Nephron progenitor cell (in vitro differentiated cells): ENCODE measurements at regions not wholly inside any gene's neighbourhood (a gene's known extent, or its start where the extent isn't known, plus 50 kb on each side); places are given as distances from the start of the nearest gene placed in this dataset.

Experiments used
- DNase-seq: peaks from one replicate; pipeline ENCODE4 v3.0.0; 2021
- H3K27ac Mint-ChIP-seq: 2 replicates; pipeline ENCODE4 v1.8.0; 2021; ENCODE audit warnings: mild to moderate bottlenecking, moderate library complexity, mixed read lengths
- H3K27me3 Mint-ChIP-seq: 2 replicates; pipeline ENCODE4 v1.8.0; 2021; ENCODE audit warnings: mild to moderate bottlenecking, low read depth, mixed read lengths; ENCODE audit not compliant: poor library complexity
- H3K36me3 Mint-ChIP-seq: 2 replicates; pipeline ENCODE4 v1.8.0; 2021; ENCODE audit warnings: low read depth, mixed read lengths
- H3K4me1 Mint-ChIP-seq: 2 replicates; pipeline ENCODE4 v1.8.0; 2021; ENCODE audit warnings: mixed read lengths
- H3K4me3 Mint-ChIP-seq: 2 replicates; pipeline ENCODE4 v1.8.0; 2021; ENCODE audit warnings: mild to moderate bottlenecking, moderate library complexity, mixed read lengths
- H3K9me3 Mint-ChIP-seq: 2 replicates; pipeline ENCODE4 v1.8.0; 2021; ENCODE audit warnings: mild to moderate bottlenecking, moderate library complexity, mixed read lengths
- CTCF ChIP-seq: fragments of 200-600 bp; sonication (generic); IDR thresholded peaks from 2 replicates; pipeline ENCODE4 v1.5.0; 2021; ENCODE audit warnings: antibody characterized with exemption

- Mint-ChIP-seq H3K4me3 (no peak overlapping the region), H3K36me3 (no peaks in the 10 kb centered on the region), H3K4me1 (peaks cover 79% of the 10 kb centered on the region), H3K27ac (peak overlapping the region; percentile 91), H3K27me3 (peaks cover 2% of the 10 kb centered on the region), H3K9me3 (no peaks in the 10 kb centered on the region)
- DNase-seq = no peak
- TF ChIP-seq CTCF = no peak
Measured at GRCh38 chr1:228810395-228810758, 75.1 kb downstream of the RHOU start.

GRCh38 chr1:228810878-228811711 lies 75.8 kb downstream of the RHOU start:
- no peak for DNase-seq
- H3K27ac Mint-ChIP-seq = peak overlapping the region; percentile 89
- H3K9me3 Mint-ChIP-seq = no peaks in the 10 kb centered on the region
- peak overlapping the region; percentile 10 for H3K4me3 Mint-ChIP-seq
- peaks cover 2% of the 10 kb centered on the region for H3K27me3 Mint-ChIP-seq
- peaks cover 76% of the 10 kb centered on the region for H3K4me1 Mint-ChIP-seq
- H3K36me3 Mint-ChIP-seq = no peaks in the 10 kb centered on the region
- TF ChIP-seq CTCF = no peak

GRCh38 chr1:228811712-228812305 lies 76.5 kb downstream of the RHOU start:
- Mint-ChIP-seq H3K4me3 (peak overlapping the region; percentile 10), H3K36me3 (no peaks in the 10 kb centered on the region), H3K27ac (peak overlapping the region; percentile 89), H3K4me1 (peaks cover 75% of the 10 kb centered on the region), H3K27me3 (peaks cover 2% of the 10 kb centered on the region), H3K9me3 (no peaks in the 10 kb centered on the region)
- TF ChIP-seq CTCF = no peak
- DNase-seq = peak; percentile 26

- Mint-ChIP-seq H3K4me1 (peaks cover 74% of the 10 kb centered on the region), H3K36me3 (no peaks in the 10 kb centered on the region), H3K9me3 (no peaks in the 10 kb centered on the region), H3K27ac (no peak overlapping the region), H3K4me3 (no peak overlapping the region), H3K27me3 (no peaks in the 10 kb centered on the region)
- DNase-seq = no peak
- no peak for TF ChIP-seq CTCF
Measured at GRCh38 chr1:228812961-228813360, 77.7 kb downstream of the RHOU start.

GRCh38 chr1:228814176-228814575 lies 78.9 kb downstream of the RHOU start:
- no peaks in the 10 kb centered on the region for H3K9me3 Mint-ChIP-seq
- peak overlapping the region; percentile 64 for H3K27ac Mint-ChIP-seq
- no peaks in the 10 kb centered on the region for H3K27me3 Mint-ChIP-seq
- H3K4me3 Mint-ChIP-seq = no peak overlapping the region
- H3K4me1 Mint-ChIP-seq = peaks cover 71% of the 10 kb centered on the region
- H3K36me3 Mint-ChIP-seq = no peaks in the 10 kb centered on the region
- no peak for TF ChIP-seq CTCF
- no peak for DNase-seq

GRCh38 chr1:228818296-228818695 lies 83.0 kb downstream of the RHOU start:
- Mint-ChIP-seq H3K27ac (no peak overlapping the region), H3K36me3 (no peaks in the 10 kb centered on the region), H3K4me3 (no peak overlapping the region), H3K27me3 (no peaks in the 10 kb centered on the region), H3K9me3 (no peaks in the 10 kb centered on the region), H3K4me1 (peaks cover 33% of the 10 kb centered on the region)
- TF ChIP-seq CTCF = no peak
- DNase-seq = no peak
